ENCODE measurements at regions not wholly inside any gene's neighbourhood (a gene's known extent, or its start where the extent isn't known, plus 50 kb on each side); places are given as distances from the start of the nearest gene placed in this dataset.

DNA sequence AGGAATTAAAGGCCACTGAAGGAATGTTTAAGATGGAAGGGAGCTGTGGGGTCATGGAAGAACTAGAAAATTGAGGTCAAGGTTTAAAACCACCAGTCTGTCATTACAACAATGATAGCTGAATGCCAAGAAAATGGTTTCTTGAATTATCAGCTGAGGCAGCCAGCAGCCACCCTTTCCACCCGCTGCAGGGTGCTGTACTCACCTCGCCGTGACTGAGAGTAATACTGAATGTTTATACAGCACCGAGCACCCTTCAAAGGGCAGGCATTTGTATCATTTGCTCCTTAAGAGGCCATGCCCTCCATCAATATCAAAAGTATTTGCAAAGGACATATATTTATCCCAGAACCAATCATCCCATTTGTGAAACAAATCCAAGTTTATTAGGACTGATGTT, 402.8 kb downstream of the VPS13C start:
- no peaks in the 10 kb centered on the region for H3K36me3 ChIP-seq (ENCODE audit: insufficient read depth, low read length)
- H3K4me3 ChIP-seq (ENCODE audit: low read depth, low read length): no peak overlapping the region
- no peak overlapping the region for H3K27ac ChIP-seq (ENCODE audit: low read depth, low read length)
- H3K4me1 ChIP-seq (ENCODE audit: control insufficient read depth, insufficient read depth, low read length, unreplicated experiment): peaks cover 12% of the 10 kb centered on the region
- H3K27me3 ChIP-seq (ENCODE audit: insufficient read depth, low read length): no peaks in the 10 kb centered on the region
- H3K79me2 ChIP-seq (ENCODE audit: control insufficient read depth, insufficient read depth, low read length, unreplicated experiment): no peaks in the 10 kb centered on the region
- no peak overlapping the region for H2AFZ ChIP-seq (ENCODE audit: low read length, unreplicated experiment)

DNA sequence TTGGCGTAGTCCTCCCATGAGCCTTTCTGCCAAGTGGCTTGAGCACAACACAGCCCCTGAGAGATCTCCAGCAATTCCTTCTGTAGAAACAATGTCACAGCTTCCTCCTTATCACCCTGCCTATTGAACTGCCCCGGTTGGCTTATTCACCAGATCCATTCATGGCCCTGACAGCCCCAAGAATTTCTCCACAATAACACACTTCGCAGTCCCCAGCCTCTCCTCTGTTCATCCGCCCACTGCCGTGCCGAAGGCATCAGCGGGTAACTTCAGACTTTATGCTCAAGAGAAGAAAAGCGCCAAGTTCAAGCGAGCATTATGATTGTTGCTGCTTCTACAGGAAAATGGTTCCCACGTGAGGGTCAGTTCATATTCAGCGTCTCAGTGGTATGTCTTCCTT, 403.9 kb downstream of the VPS13C start:
- H3K4me1 ChIP-seq (ENCODE audit: control insufficient read depth, insufficient read depth, low read length, unreplicated experiment): peaks cover 12% of the 10 kb centered on the region
- H3K36me3 ChIP-seq (ENCODE audit: insufficient read depth, low read length): no peaks in the 10 kb centered on the region
- no peak overlapping the region for H2AFZ ChIP-seq (ENCODE audit: low read length, unreplicated experiment)
- H3K27me3 ChIP-seq (ENCODE audit: insufficient read depth, low read length): no peaks in the 10 kb centered on the region
- no peak overlapping the region for H3K27ac ChIP-seq (ENCODE audit: low read depth, low read length)
- H3K4me3 ChIP-seq (ENCODE audit: low read depth, low read length): no peak overlapping the region
- H3K79me2 ChIP-seq (ENCODE audit: control insufficient read depth, insufficient read depth, low read length, unreplicated experiment): no peaks in the 10 kb centered on the region

DNA sequence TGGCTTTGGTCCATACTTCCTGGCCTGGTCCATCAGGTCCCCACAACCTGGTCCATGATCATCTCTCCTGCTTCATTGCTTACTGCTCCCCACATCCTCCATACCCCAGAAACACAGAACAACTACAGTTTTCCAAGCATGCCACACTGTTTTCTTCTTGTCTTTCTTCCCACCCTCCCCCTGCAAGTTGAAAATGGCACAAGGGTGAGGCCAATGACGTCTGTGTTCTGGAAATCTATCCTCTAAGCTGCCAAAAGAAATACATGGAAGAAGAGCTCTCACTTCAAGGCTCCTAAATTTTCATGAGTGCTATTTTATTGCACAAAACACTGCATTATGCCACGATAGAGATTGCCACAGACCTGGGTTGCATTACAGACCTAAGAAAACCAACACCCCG, 404.4 kb downstream of the VPS13C start:
- Histone ChIP-seq H3K4me3 (ENCODE audit: low read depth, low read length) (no peak overlapping the region), H3K36me3 (ENCODE audit: insufficient read depth, low read length) (no peaks in the 10 kb centered on the region), H3K4me1 (ENCODE audit: control insufficient read depth, insufficient read depth, low read length, unreplicated experiment) (peaks cover 8% of the 10 kb centered on the region), H3K27me3 (ENCODE audit: insufficient read depth, low read length) (no peaks in the 10 kb centered on the region), H2AFZ (ENCODE audit: low read length, unreplicated experiment) (no peak overlapping the region), H3K27ac (ENCODE audit: low read depth, low read length) (no peak overlapping the region), H3K79me2 (ENCODE audit: control insufficient read depth, insufficient read depth, low read length, unreplicated experiment) (no peaks in the 10 kb centered on the region)

DNA sequence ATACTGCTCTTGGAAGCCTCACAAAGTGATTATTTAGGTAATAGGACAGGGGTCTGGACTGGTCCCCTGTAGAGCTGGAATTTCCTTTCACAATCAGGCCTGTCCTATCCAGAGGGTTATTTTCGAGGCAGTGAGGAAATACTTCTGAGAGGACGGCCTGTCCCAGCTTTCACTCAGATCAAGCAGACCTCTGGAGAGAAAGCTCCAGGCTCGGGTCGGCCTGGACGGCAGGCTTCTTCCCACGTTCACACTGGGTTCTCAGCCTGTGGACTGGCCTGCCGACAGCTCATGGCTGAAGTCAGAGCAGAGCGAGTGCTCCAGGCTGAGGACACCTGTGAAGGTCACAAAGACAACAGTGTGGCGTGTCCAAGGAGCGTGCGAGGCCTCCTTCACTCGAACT, 405.3 kb downstream of the VPS13C start:
- no peak overlapping the region for H2AFZ ChIP-seq (ENCODE audit: low read length, unreplicated experiment)
- no peak overlapping the region for H3K4me3 ChIP-seq (ENCODE audit: low read depth, low read length)
- no peaks in the 10 kb centered on the region for H3K4me1 ChIP-seq (ENCODE audit: control insufficient read depth, insufficient read depth, low read length, unreplicated experiment)
- H3K27me3 ChIP-seq (ENCODE audit: insufficient read depth, low read length): no peaks in the 10 kb centered on the region
- H3K79me2 ChIP-seq (ENCODE audit: control insufficient read depth, insufficient read depth, low read length, unreplicated experiment): no peaks in the 10 kb centered on the region
- H3K36me3 ChIP-seq (ENCODE audit: insufficient read depth, low read length): no peaks in the 10 kb centered on the region
- no peak overlapping the region for H3K27ac ChIP-seq (ENCODE audit: low read depth, low read length)

DNA sequence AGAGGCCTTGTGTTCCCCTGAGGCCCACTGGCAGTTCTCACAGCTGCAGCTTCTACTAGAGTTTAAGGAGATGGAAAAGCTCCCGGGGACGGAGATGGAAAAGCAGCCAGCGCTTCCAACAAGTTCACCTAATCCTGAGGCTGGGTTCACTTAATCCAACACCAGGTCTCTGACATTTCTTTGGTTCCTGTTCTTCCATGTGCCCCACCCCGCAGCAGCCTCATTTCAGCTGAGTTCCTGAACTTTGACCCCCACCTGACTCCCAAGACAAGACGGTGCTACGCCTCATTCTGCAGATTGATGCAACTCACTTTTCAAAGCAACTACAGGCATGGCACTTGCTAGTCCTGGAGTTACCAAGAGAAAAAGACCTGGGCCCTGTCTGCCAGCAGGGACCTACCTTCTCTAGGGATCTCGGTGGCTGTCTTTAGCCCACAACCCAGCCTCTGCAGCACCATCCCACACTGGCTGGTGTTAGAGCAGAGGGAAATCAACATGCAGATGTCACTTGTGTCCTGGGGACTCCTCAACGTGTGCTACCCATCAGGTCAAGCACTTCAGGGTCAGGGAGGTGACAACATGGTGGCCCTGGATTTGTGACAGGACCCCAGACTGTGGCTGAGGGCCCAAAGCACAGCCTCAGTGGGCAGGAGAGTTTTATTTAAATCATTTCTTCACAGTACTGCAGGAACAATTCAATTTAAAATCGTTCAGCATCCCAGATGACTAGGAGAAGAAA, 406.1 kb downstream of the VPS13C start:
- no peak overlapping the region for H2AFZ ChIP-seq (ENCODE audit: low read length, unreplicated experiment)
- no peak overlapping the region for H3K4me3 ChIP-seq (ENCODE audit: low read depth, low read length)
- no peaks in the 10 kb centered on the region for H3K27me3 ChIP-seq (ENCODE audit: insufficient read depth, low read length)
- H3K27ac ChIP-seq (ENCODE audit: low read depth, low read length): no peak overlapping the region
- no peaks in the 10 kb centered on the region for H3K36me3 ChIP-seq (ENCODE audit: insufficient read depth, low read length)
- no peaks in the 10 kb centered on the region for H3K79me2 ChIP-seq (ENCODE audit: control insufficient read depth, insufficient read depth, low read length, unreplicated experiment)
- H3K4me1 ChIP-seq (ENCODE audit: control insufficient read depth, insufficient read depth, low read length, unreplicated experiment): no peaks in the 10 kb centered on the region

DNA sequence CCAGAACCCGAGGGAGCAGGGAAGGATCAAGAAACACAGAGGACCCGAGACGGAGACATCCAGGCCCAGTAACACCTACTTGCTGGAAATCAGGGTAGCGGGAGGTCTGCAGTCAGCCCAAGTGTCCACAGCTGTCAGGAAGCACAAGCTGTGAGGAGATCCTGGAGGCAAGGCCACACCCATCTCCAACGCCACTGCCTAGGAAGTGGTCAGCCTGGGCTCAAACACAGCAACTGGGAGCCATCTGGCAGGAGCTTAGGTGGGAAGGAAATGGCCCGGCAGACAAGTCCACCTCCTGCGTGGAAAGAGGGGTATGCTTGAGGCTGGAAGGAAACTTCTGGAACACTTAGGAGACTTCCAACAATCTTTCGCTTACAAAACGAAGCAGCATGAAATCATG, 407.1 kb downstream of the VPS13C start:
- Histone ChIP-seq H3K27ac (ENCODE audit: low read depth, low read length) (no peak overlapping the region), H3K79me2 (ENCODE audit: control insufficient read depth, insufficient read depth, low read length, unreplicated experiment) (no peaks in the 10 kb centered on the region), H3K4me1 (ENCODE audit: control insufficient read depth, insufficient read depth, low read length, unreplicated experiment) (no peaks in the 10 kb centered on the region), H3K27me3 (ENCODE audit: insufficient read depth, low read length) (no peaks in the 10 kb centered on the region), H3K4me3 (ENCODE audit: low read depth, low read length) (no peak overlapping the region), H2AFZ (ENCODE audit: low read length, unreplicated experiment) (no peak overlapping the region), H3K36me3 (ENCODE audit: insufficient read depth, low read length) (no peaks in the 10 kb centered on the region)

DNA sequence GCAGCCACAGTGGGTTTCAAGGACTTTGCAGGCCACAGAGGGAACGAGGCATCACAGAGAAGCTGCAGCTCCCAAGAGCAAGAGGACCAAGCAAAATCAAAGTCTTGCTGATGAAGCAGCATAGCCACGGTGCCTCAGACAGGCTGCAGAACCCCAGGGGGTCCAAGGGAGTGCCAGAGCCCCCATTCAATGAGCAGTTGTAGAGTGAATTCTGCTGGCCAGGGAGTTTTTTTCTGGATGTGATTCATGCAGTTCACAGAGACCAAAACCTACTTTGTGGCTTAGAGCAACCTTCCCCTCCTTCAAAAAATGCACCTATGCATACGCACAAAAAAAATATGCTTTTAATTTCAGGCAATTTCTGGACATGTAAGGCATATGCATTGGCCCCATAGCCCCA, 409.0 kb downstream of the VPS13C start:
- Histone ChIP-seq H3K36me3 (ENCODE audit: insufficient read depth, low read length) (no peaks in the 10 kb centered on the region), H3K27me3 (ENCODE audit: insufficient read depth, low read length) (no peaks in the 10 kb centered on the region), H3K4me1 (ENCODE audit: control insufficient read depth, insufficient read depth, low read length, unreplicated experiment) (peaks cover 5% of the 10 kb centered on the region), H2AFZ (ENCODE audit: low read length, unreplicated experiment) (no peak overlapping the region), H3K27ac (ENCODE audit: low read depth, low read length) (no peak overlapping the region), H3K4me3 (ENCODE audit: low read depth, low read length) (no peak overlapping the region), H3K79me2 (ENCODE audit: control insufficient read depth, insufficient read depth, low read length, unreplicated experiment) (no peaks in the 10 kb centered on the region)

DNA sequence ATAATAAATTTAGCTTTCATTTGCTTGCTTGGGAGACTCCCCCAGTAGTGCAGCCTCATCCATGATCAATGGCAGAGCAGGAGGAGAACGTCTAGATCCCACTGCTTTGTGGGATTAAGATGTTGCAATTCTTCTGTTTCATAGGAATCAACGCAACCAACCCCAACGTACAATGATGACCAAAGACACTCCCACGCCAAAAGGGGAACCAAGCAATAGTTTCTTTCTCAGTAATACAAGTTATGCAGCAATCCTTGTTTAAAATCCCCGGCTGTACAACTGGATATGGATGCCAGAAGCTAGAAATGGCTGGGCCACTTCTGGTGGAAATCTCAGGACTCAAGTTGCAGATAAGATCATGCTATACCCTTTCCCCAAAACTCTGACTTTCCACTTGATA, 411.2 kb downstream of the VPS13C start:
- no peaks in the 10 kb centered on the region for H3K79me2 ChIP-seq (ENCODE audit: control insufficient read depth, insufficient read depth, low read length, unreplicated experiment)

DNA sequence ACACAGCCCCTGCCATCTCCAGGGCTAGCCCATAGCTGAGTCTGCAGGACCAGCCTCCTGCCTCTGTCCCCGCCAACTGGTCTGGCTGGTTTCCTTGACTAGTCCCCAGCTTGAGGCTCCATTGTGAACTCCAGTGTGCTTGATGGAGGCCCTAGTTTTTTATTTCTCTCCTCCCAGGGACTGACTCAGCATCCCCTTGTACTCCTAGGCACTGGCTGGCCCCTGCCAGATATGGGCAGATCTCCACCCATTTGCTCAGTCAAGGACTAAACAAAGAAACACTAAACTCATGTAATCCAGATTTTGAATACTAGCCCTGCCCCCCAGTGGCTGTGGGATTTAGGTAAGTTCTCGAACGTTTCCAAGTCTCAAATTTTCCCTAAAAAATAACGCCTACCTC, 415.4 kb upstream of the RORA start:
- Histone ChIP-seq H3K4me3 (ENCODE audit: low read depth, low read length) (no peak overlapping the region), H2AFZ (ENCODE audit: low read length, unreplicated experiment) (no peak overlapping the region), H3K27me3 (ENCODE audit: insufficient read depth, low read length) (no peaks in the 10 kb centered on the region), H3K4me1 (ENCODE audit: control insufficient read depth, insufficient read depth, low read length, unreplicated experiment) (peaks cover 5% of the 10 kb centered on the region), H3K36me3 (ENCODE audit: insufficient read depth, low read length) (no peaks in the 10 kb centered on the region), H3K27ac (ENCODE audit: low read depth, low read length) (no peak overlapping the region), H3K79me2 (ENCODE audit: control insufficient read depth, insufficient read depth, low read length, unreplicated experiment) (no peaks in the 10 kb centered on the region)

More for the DNA sequence above, 411.2 kb downstream of the VPS13C start:
- no peaks in the 10 kb centered on the region for H3K36me3 ChIP-seq (ENCODE audit: insufficient read depth, low read length)
- peaks cover 5% of the 10 kb centered on the region for H3K4me1 ChIP-seq (ENCODE audit: control insufficient read depth, insufficient read depth, low read length, unreplicated experiment)
- H2AFZ ChIP-seq (ENCODE audit: low read length, unreplicated experiment): no peak overlapping the region
- no peak overlapping the region for H3K27ac ChIP-seq (ENCODE audit: low read depth, low read length)
- H3K4me3 ChIP-seq (ENCODE audit: low read depth, low read length): no peak overlapping the region
- no peaks in the 10 kb centered on the region for H3K27me3 ChIP-seq (ENCODE audit: insufficient read depth, low read length)

DNA sequence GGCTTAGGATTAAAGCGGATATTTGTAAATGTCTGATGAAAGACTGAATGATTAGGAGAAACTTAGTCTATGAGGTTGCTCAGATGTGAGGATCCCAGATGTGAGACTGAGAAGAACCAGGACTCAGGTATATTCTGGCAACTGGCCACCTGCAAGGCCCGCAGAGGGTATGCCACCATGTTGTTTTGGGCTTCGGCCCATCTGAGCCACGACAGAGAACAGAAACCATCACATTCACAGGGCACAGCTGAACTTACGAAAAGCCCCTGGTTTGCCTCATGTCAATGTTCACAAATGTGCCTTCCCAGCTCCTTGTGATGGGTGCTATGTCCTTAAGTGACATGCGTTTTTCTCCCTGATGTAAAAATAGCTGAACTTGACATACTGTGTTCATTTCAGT, 412.5 kb upstream of the RORA start:
- Histone ChIP-seq H3K27me3 (ENCODE audit: insufficient read depth, low read length) (no peaks in the 10 kb centered on the region), H2AFZ (ENCODE audit: low read length, unreplicated experiment) (no peak overlapping the region), H3K27ac (ENCODE audit: low read depth, low read length) (no peak overlapping the region), H3K4me1 (ENCODE audit: control insufficient read depth, insufficient read depth, low read length, unreplicated experiment) (no peaks in the 10 kb centered on the region), H3K36me3 (ENCODE audit: insufficient read depth, low read length) (no peaks in the 10 kb centered on the region), H3K79me2 (ENCODE audit: control insufficient read depth, insufficient read depth, low read length, unreplicated experiment) (no peaks in the 10 kb centered on the region), H3K4me3 (ENCODE audit: low read depth, low read length) (no peak overlapping the region)

DNA sequence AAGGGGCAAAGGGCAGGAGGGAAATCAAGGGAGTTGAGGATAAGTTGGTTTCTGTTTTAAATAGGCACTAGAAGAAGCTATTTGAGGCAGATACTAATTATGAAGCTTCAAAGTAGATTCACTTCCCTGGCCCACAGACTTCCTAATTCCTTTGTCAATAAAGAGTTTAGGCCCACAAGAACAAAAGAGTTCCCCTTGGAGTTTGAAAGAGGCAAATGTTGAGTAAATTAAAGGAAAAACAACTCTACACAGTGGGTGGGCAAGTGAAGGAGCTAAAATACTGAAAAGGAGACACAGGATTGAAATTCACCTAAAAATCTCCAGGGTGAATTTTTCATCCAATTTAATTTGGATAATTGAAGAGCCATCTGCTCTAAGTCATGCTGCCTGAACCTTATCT, 411.7 kb upstream of the RORA start:
- H3K4me3 ChIP-seq (ENCODE audit: low read depth, low read length): no peak overlapping the region

More for the DNA sequence above, 411.7 kb upstream of the RORA start:
- no peak overlapping the region for H3K27ac ChIP-seq (ENCODE audit: low read depth, low read length)
- no peaks in the 10 kb centered on the region for H3K36me3 ChIP-seq (ENCODE audit: insufficient read depth, low read length)
- H3K4me1 ChIP-seq (ENCODE audit: control insufficient read depth, insufficient read depth, low read length, unreplicated experiment): no peaks in the 10 kb centered on the region
- H3K79me2 ChIP-seq (ENCODE audit: control insufficient read depth, insufficient read depth, low read length, unreplicated experiment): no peaks in the 10 kb centered on the region
- H2AFZ ChIP-seq (ENCODE audit: low read length, unreplicated experiment): no peak overlapping the region
- no peaks in the 10 kb centered on the region for H3K27me3 ChIP-seq (ENCODE audit: insufficient read depth, low read length)

Data from ACC112 (cell line).